ENCODE measurements at regions not wholly inside any gene's neighbourhood (a gene's known extent, or its start where the extent isn't known, plus 50 kb on each side); places are given as distances from the start of the nearest gene placed in this dataset.

DNA sequence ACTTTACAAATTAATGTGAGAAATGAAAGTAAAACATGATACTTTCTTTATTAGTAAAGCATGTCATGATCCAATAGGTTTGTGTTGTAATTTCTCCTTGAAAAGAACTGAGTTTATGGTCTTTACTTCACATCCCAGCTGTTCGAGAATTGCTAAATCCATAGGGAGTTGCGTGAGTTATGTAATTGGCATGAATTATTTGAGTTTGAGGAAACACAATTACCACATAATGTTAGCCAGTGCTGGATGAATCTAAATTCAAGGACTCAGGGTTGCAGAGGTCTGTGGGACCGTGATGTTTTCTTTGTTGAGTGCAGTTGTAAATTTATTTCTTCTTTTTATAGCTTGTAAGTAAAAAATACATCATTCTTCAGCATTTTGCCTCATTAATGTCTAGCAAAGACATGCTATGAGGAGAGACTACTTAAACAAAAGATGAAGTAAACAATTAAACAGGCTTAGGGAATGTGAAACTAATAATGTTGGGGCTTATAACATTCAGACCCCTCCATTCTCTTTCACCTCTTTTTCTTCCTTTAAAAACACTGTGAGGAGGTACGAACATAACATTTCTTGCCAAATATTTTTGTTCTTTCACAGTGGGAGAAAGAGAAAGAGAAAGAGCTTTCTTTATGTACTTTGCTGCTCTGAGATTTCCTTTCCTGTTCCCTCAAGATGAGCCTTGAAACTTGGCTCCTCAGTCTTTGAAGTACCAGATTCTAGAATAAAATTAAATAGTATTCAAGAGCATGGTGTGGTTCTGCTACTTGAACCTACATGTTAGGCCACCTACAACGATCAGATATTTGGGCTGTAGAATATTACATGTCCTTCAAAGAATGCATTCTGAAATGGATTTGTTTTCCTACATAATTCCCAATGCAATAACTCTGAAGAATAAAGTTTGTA lies 159.6 kb upstream of the ANK2 start:
- DNase-seq (ENCODE audit: extremely low read depth in 1 of 2, low read depth in 1 of 2) = no peak

DNA sequence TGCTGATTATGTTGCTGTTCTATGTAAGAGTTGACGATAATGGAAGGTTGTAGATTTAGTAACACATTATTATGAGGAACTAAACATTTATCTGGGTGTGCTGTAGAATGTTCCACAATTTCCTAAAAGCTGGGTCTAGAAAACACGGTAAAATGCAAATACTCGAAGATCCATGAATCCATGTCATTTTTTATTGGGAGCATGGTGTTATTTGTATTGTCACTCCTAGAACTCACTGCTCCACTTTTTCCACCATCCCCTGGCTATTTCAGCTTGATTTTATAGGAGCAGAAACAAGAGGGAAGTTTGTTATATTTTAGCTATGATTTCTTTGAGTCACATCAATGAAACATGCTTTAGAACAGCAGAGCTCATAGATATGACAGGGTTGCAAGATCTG lies 155.0 kb upstream of the ANK2 start:
- no peak for DNase-seq (ENCODE audit: extremely low read depth in 1 of 2, low read depth in 1 of 2)

DNA sequence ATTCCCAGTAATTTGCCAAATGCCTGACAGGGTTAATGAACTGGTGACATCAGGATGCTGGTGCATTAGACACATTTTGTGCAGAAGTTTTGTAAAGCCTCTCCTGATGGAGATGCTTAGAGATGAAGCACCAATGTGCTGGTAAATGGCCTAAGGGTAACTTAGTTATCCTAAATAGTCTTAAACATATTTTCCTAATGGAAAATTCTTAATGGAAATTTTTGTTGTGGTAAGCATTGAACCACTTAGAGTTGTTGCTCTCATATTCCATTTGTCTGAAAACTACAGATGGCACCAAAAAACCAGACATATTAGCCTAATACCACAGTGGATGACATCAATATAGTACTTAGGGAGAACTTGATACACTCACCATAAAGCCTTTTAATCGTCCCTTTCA lies 154.5 kb upstream of the ANK2 start:
- DNase-seq (ENCODE audit: extremely low read depth in 1 of 2, low read depth in 1 of 2) = no peak

DNA sequence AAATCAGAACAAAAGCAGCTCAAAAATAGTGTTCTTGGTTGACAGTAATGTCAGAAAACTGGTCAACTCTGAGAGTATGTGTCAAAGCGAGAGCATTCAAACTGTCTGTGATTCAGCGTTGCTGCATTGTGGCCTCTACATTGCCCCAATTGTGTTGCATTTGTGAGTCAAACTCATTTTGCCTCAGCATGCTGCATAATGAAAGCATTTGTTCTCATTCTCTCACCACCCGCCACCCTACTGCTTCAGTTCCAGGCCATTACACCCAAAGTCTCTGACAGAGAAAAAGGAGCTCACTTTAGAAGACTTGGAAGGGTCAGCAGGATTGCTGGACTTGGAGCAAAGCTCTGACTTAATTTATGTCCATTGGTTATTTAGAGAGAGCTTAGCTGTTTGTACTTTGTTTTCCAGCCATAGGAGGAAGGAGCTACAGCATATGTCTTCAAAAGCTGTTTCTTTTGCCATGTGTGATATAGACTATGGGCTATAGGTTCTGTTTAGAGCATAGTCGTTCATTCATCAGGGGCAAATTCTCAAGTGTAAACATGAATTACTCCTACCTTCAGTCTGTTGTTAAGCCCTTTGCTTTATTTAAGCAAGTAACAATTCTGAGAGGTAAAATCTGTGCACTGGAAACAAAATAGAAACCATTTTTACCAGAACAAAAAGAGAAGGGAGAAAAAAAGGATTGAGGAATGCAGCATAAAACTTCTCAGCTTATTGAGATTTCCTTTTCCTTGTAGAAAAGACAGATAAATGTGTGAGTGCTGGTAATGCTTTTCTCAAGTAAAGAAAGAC lies 153.4 kb upstream of the ANK2 start:
- no peak for DNase-seq (ENCODE audit: extremely low read depth in 1 of 2, low read depth in 1 of 2)

DNA sequence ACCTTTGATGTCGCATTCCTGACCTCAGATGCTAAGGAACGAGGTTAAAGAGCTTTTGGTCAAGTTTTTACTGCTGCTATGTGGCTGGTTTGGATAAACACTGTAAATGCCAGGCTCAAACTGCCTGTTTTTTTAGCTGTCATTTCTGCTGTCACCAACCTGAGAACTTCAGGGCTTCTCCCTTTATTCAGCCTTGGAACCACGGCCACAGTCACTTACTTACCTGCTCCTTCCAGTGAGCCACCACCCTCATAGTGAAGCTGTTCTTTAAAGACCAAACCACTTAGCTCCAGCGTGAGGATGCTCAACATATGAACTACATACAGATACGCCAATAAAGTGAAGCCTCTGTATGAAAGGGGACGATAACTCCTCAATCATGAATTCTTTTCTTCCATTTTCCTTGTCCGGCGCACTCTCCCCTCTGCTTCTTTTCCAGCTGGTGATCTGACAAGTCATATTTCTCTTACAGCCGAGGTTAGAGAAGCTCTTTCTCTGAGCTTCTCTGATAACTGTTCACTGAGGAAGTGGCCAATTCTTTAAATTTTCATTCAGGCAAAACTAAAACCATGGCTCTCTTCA lies 152.8 kb upstream of the ANK2 start:
- DNase-seq (ENCODE audit: extremely low read depth in 1 of 2, low read depth in 1 of 2) = no peak

DNA sequence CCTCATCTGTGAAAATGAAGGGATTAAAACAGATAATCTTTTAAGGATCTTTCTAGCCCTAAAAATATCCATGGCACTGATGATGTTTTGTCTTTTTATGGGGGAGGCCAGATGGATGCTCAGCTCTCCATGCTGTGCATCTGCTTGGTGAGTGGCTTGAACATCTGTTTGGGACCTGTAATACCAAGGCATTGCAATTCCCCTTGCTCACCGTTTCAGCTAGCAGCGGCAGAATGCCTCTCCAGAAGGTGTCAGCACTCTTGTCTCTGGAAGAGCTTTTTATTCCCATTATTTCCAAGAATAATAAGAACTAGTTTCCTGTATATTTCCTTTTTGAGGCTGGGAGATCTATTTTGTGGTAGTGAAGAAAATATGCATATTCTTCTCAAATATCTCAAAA lies 151.9 kb upstream of the ANK2 start:
- no peak for DNase-seq (ENCODE audit: extremely low read depth in 1 of 2, low read depth in 1 of 2)

DNA sequence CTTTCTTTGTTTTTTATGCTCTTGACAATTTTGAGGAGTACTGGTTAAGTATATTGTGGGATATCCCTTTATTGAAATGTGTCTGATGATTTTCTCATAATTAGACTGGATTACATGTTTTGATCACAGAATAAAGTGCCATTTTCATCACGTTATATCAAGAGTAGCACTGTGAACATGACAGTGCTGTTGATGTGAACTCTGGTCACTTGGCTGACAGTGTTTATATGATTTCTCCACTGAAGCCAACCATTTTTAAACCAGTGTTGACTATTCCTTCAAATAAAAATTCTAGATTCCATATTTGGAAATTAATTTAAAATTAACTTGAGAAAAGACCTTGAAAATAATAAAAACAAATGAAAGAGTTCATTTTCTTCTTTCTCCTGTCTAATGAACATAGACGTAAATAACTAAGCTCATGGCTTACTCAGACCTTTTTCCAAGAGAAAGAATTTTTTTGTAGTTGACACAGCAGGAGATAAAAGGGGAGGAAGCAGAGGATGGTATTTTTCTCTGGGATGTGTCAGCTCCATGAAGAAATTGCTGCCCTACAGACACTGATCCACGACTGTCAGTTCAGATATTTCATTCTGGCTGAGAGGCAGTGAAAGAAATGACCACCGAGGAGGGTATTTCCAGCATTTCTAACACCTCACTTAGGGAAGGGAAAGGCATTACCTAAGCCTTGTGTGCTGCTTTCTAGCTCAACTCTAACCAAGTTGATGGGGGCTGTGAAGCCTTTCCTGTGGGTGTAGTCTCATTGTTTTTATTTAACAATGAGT lies 150.9 kb upstream of the ANK2 start:
- DNase-seq (ENCODE audit: extremely low read depth in 1 of 2, low read depth in 1 of 2) = no peak

DNA sequence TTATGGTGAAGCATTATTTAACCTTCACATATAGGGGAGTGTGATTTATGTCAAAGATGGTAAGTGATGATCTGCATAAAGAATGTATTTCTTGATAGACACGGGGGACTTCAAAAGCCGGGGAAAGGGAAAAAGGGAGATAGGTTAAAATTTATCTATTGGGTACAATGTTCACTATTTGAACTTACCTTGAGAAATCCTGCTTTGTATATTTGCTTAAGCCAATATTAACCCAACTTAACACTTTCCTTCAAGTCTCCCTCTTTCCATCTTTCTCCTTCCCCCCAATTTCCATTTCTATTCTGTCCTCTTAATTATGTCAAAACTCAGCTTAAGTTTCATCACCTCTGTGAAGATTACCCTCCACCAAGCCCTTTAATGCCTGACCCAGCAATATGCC lies 149.0 kb upstream of the ANK2 start:
- DNase-seq (ENCODE audit: extremely low read depth in 1 of 2, low read depth in 1 of 2) = no peak

DNA sequence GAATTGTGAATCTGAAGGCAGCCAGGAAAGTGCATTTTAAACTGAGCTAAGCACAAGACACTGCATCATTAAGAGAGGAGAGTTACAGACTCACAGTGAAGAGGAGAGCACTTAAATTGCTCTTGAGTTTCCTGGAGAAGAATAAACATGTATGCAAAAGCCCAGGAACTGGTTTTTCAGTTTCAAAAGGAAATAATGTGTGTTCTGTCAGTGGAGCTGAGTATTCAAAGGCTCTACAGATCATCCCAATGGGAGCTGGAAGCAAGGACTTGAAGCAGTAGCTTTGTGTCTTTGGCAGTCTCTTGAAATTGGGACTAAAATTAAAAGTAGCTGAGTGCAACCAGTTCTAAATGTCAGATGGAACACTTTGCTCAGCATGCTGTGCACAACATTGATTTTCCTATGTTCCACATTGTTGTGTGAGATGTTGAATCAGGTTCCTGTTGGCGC lies 147.5 kb upstream of the ANK2 start:
- no peak for DNase-seq (ENCODE audit: extremely low read depth in 1 of 2, low read depth in 1 of 2)

DNA sequence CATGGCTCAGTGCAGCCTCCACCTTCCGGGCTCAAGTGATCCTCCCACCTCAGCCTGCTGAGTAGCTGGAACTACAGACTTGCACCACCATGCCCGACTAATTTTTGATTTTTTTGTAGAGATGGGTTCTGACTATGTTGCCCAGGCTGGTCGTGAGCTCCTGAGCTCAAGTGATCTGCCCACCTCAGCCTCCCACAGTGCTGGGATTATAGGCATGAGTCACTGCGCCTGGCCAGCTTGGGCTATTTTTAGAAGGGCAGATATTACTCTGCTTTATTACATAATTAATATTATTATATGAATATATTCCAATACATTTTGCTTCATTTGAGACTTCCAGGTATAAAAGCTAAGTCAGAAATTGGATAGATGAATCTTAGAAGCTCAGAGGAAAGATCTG lies 143.7 kb upstream of the ANK2 start:
- no peak for DNase-seq (ENCODE audit: extremely low read depth in 1 of 2, low read depth in 1 of 2)

DNA sequence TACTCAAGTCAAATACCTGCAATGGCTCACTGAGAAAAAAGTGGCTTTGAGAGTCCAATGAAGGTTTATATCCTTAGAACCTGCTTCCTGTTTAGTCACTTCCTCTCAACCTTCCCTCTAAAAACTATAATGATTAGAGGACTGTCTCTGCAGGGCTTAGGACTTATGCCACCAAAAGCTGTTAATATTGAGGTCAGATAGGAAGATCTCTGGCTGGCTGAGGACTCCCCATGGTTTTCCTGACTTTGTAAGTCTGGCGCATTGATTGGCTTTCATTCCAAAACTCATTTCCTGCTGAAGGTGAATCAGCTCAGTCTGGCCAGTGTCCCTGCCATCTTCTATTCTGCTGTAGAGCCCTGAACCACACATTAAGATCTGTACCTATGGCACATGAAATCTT lies 140.9 kb upstream of the ANK2 start:
- no peak for DNase-seq (ENCODE audit: extremely low read depth in 1 of 2, low read depth in 1 of 2)

DNA sequence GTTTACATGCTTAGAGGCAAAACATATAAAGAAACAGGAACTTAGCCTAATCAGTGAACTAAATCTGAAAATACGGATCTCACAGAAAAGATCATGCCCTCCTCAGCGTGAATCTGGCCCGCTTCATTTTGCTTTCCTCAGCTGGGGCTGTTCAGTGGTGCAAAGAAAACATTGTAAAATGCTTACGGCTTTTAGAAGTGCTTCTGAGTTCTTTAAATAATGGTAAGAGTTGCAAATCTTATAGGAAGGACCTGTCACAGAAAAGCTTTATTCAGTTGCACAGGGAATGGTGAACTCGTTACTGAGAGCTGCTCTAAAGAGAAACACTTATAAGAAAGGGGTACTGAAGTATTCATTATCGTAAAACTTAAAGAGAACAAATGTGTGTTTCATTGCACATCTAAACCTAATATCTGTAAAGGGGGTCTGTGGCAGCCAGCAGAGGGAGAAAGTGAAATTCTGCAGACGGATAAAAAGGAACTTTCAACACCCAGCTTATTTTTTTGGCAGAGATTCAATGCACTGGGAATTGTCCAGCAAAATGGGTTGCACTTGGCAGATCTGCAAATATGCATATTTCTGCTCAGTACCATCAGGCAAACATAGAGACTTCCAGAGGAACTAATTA lies 139.2 kb upstream of the ANK2 start:
- DNase-seq (ENCODE audit: extremely low read depth in 1 of 2, low read depth in 1 of 2) = no peak

DNA sequence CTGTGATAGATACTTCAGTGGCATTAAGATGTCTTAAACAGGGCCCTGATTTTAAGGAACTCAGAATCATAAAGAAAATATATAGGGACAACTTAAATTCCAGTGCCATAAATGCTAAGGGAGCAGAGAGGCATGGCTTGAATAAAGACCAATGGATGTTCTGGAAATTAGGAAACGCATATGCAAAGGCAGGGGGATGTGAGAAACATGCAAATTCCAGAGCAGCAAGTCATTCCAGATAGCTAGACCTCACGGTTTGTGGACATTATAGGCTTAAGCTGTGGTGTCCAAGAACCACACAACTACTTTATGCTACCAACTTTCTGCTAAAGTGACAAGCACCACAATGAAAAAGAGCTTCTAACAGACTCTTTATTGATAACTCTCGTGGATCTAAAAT lies 132.6 kb upstream of the ANK2 start:
- DNase-seq (ENCODE audit: extremely low read depth in 1 of 2, low read depth in 1 of 2) = no peak

DNA sequence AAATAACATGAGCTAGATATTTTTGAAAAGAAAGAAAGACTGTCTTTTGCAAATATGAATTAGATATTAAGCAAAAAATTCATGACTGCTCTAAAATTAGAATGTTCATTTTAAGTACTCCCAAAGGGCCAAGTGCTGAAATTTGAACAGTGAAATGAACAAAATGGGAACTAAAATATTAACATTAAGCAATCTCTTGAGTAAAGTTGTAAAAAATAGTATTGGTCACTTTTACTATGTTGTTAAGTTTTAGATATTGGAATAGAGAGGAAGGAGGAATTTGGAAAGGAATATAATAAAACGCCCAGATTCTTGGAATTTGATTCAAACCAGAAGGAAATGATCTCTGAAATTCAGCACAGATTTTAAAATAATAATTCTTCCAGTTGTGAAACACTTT lies 125.9 kb upstream of the ANK2 start:
- no peak for DNase-seq (ENCODE audit: extremely low read depth in 1 of 2, low read depth in 1 of 2)

DNA sequence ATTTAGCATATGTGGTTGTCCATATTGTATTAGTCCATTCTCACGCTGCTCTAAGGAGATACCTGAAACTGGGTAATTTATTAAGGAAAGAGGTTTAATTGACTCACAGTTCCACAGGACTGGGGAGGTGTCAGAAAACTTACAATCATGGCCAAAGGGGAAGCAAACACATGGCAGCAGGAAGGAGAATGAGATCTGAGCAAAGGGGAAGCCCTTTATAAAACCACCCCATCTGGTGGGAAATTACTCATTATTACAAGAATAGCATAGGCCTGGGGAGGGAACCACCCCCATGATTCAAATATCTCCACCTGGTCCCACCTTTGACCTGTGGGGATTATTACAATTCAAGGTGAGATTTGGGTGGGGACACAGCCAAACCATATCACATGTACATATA lies 122.6 kb upstream of the ANK2 start:
- no peak for DNase-seq (ENCODE audit: extremely low read depth in 1 of 2, low read depth in 1 of 2)

DNA sequence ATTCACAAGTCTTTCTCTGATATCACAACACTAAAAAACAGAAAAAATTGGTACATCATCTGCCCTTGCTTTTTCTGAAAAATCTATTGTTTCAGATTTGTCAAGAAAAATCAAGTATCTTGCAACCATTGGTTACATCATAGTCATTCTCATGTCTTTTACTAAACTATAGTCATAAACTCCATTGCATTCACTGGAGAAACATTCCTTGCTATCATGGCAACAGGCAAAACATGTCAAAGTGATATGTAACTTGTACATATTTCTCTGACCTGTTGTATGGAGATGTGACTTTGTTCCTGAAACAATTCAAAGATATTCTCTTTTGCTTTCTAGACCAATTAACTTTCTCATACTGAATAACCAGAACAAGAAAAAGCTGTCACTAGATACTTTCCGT lies 121.9 kb upstream of the ANK2 start:
- no peak for DNase-seq (ENCODE audit: extremely low read depth in 1 of 2, low read depth in 1 of 2)

DNA sequence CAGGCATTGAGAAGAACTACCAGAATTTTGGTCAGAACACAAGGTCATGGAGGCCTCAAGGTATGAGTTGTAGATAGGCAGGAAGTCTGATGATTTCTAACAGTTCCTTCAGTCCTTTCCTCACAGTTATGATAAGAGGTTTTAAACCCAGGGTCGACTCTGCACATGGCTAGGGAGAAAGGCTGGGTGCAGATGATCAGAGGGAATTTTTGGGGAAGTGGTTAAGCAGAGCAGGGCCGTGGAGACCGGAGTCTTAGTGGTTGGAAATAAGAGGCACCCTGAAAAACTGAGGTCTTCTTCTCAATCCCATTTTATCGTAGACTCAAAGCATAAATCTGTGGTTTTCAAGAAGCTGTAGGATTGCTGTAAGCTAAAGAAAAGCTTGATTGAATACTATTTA lies 118.5 kb upstream of the ANK2 start:
- no peak for DNase-seq (ENCODE audit: extremely low read depth in 1 of 2, low read depth in 1 of 2)

DNA sequence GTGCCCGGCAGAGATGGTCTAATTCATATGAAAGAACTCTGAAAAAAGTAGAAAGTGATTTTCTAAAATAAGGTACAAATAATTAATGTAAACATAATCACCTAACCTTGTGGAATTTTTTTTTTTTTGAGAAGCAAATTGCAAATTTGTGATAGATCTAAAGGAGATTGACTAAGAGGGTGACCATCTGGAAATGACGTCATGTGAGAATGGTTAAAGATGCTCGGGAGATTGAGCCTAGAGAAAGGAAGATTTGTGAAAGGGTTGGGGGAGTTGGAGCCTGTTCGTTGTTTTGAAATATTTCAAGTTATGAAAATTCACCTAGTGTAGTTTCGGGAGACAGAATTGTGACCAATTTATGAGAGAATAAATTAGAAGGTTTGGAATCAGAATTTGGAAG lies 115.7 kb upstream of the ANK2 start:
- DNase-seq (ENCODE audit: extremely low read depth in 1 of 2, low read depth in 1 of 2) = no peak

DNA sequence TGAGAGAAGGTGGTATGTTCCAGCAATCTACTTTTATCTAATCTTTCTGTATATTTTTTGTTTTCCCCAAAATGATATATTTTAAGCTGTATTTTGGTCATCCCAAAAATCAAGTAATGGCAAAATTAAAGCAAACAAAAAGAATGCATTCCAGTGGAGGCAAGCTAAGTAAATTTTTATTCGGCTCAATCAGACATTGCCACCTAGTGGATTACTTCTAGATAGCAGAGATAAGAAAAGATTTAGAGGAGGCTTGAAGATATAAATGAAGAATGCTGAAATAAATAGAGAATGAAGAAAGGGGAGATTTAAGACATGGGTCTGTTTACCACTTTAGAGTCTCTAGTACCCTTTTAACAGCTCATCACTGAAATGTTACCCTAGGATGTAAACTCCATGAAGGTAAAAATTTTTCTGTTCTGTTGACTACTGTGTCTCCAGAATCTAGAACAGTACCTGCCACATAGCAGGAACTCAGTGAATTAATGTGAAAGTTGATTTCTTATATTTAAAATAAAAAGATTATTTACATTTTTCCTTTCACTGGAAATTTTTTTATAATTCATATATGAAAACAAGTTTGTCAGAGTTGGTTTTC lies 110.9 kb upstream of the ANK2 start:
- no peak for DNase-seq (ENCODE audit: extremely low read depth in 1 of 2, low read depth in 1 of 2)

DNA sequence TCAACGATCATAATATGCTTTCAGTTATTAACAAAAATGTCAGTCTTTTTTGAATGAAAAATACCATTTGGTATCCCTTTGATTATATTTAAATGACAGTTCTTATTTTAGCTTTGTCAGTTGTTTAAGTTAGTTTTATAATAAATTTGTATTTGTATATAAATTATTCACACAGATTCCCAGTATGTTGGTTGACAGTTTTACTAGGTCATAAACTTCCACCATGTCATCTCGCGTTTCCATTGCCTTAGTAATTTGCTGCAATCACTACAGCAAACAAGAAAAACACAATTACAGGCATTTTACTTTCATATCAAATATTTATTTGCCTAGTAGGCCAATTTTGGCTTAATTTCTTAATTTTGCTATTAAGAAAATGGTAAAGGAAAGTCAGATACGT lies 109.6 kb upstream of the ANK2 start:
- no peak for DNase-seq (ENCODE audit: extremely low read depth in 1 of 2, low read depth in 1 of 2)

Data from stimulated activated CD8-positive, alpha-beta memory T cell treated with anti-CD3 and anti-CD28 coated beads, Interleukin-7, amount 100 ng/mL, for 48 hours (primary cell).